H7 (cell line): ENCODE measurements at regions not wholly inside any gene's neighbourhood (a gene's known extent, or its start where the extent isn't known, plus 50 kb on each side); places are given as distances from the start of the nearest gene placed in this dataset.
"Not testable (repeated sequence)": the region's sequence is repeated elsewhere in the genome, so short reads cannot be mapped to it uniquely, and the experiment has no call there.

Experiments
- DNase-seq: peaks from one replicate; pipeline ENCODE4 v3.0.0; 2012
- H3K27me3 ChIP-seq: 2 replicates; pipeline ENCODE4 v1.6.0; 2011; ENCODE audit warnings: mild to moderate bottlenecking, low read length; ENCODE audit not compliant: control insufficient read depth, insufficient read depth
- H3K36me3 ChIP-seq: replicated peaks from 2 replicates; pipeline ENCODE4 v1.5.1; 2011; ENCODE audit warnings: low read length; ENCODE audit not compliant: control insufficient read depth, insufficient read depth
- H3K4me3 ChIP-seq: 2 replicates; pipeline ENCODE4 v1.5.1; 2011; ENCODE audit warnings: low read depth, mild to moderate bottlenecking, control low read depth, low read length, moderate library complexity; ENCODE audit not compliant: insufficient read depth

GRCh38 chr2:83877261-83877660, 581.8 kb downstream of the SUCLG1 start:
- not testable (repeated sequence) for H3K27me3 ChIP-seq, H3K36me3 ChIP-seq, DNase-seq, H3K4me3 ChIP-seq

GRCh38 chr2:83874712-83875430, 584.2 kb downstream of the SUCLG1 start:
- no peaks in the 10 kb centered on the region for H3K36me3 ChIP-seq
- no peak overlapping the region for H3K4me3 ChIP-seq
- H3K27me3 ChIP-seq = no peaks in the 10 kb centered on the region
- no peak for DNase-seq

- no peaks in the 10 kb centered on the region for H3K36me3 ChIP-seq
- DNase-seq = no peak
Observed at GRCh38 chr2:83874066-83874465, 585.0 kb downstream of the SUCLG1 start.

GRCh38 chr2:83873110-83873509, 586.0 kb downstream of the SUCLG1 start:
- H3K27me3 ChIP-seq = no peaks in the 10 kb centered on the region
- no peaks in the 10 kb centered on the region for H3K36me3 ChIP-seq
- no peak overlapping the region for H3K4me3 ChIP-seq
- DNase-seq = no peak

More at GRCh38 chr2:83874066-83874465, 585.0 kb downstream of the SUCLG1 start:
- Histone ChIP-seq H3K4me3 (no peak overlapping the region), H3K27me3 (no peaks in the 10 kb centered on the region)

- Histone ChIP-seq H3K36me3 (no peaks in the 10 kb centered on the region), H3K27me3 (no peaks in the 10 kb centered on the region), H3K4me3 (no peak overlapping the region)
- DNase-seq = no peak
Observed at GRCh38 chr2:83866211-83866610, 592.9 kb downstream of the SUCLG1 start.

GRCh38 chr2:83862600-83862999, 596.5 kb downstream of the SUCLG1 start:
- DNase-seq = no peak
- Histone ChIP-seq H3K36me3 (no peaks in the 10 kb centered on the region), H3K4me3 (no peak overlapping the region), H3K27me3 (no peaks in the 10 kb centered on the region)

- Histone ChIP-seq H3K27me3 (no peaks in the 10 kb centered on the region), H3K36me3 (no peaks in the 10 kb centered on the region)
- DNase-seq = no peak
Observed at GRCh38 chr2:83860320-83860719, 598.8 kb downstream of the SUCLG1 start.

GRCh38 chr2:83859553-83859952, 599.5 kb downstream of the SUCLG1 start:
- no peaks in the 10 kb centered on the region for H3K27me3 ChIP-seq
- H3K36me3 ChIP-seq = no peaks in the 10 kb centered on the region
- DNase-seq = no peak
- H3K4me3 ChIP-seq = no peak overlapping the region

More at GRCh38 chr2:83860320-83860719, 598.8 kb downstream of the SUCLG1 start:
- no peak overlapping the region for H3K4me3 ChIP-seq

- Histone ChIP-seq H3K36me3 (no peaks in the 10 kb centered on the region), H3K4me3 (no peak overlapping the region), H3K27me3 (no peaks in the 10 kb centered on the region)
- DNase-seq = no peak
Observed at GRCh38 chr2:83851066-83851465, 608.0 kb downstream of the SUCLG1 start.

- Histone ChIP-seq H3K36me3 (no peaks in the 10 kb centered on the region), H3K27me3 (no peaks in the 10 kb centered on the region), H3K4me3 (no peak overlapping the region)
- no peak for DNase-seq
Observed at GRCh38 chr2:83850071-83850725, 608.9 kb downstream of the SUCLG1 start.

GRCh38 chr2:83844490-83844889, 614.6 kb downstream of the SUCLG1 start:
- DNase-seq = no peak
- no peaks in the 10 kb centered on the region for H3K27me3 ChIP-seq
- no peak overlapping the region for H3K4me3 ChIP-seq
- H3K36me3 ChIP-seq = no peaks in the 10 kb centered on the region

- H3K4me3 ChIP-seq = no peak overlapping the region
- no peak for DNase-seq
- no peaks in the 10 kb centered on the region for H3K27me3 ChIP-seq
- no peaks in the 10 kb centered on the region for H3K36me3 ChIP-seq
Observed at GRCh38 chr2:83842421-83842820, 616.7 kb downstream of the SUCLG1 start.

- Histone ChIP-seq H3K36me3 (no peaks in the 10 kb centered on the region), H3K27me3 (no peaks in the 10 kb centered on the region), H3K4me3 (no peak overlapping the region)
- DNase-seq = no peak
Observed at GRCh38 chr2:83837823-83838222, 621.3 kb downstream of the SUCLG1 start.

- Histone ChIP-seq H3K4me3 (no peak overlapping the region), H3K36me3 (no peaks in the 10 kb centered on the region), H3K27me3 (no peaks in the 10 kb centered on the region)
- no peak for DNase-seq
Observed at GRCh38 chr2:83827618-83828017, 631.5 kb downstream of the SUCLG1 start.

GRCh38 chr2:83826577-83826976, 632.5 kb downstream of the SUCLG1 start:
- DNase-seq = no peak
- H3K36me3 ChIP-seq = no peaks in the 10 kb centered on the region
- H3K4me3 ChIP-seq = no peak overlapping the region
- no peaks in the 10 kb centered on the region for H3K27me3 ChIP-seq
